Breast epithelium (tissue), 3 donors: ENCODE measurements at regions not wholly inside any gene's neighbourhood (a gene's known extent, or its start where the extent isn't known, plus 50 kb on each side); places are given as distances from the start of the nearest gene placed in this dataset.

Experiments used
- CTCF ChIP-seq, 3 donors: fragments of 450-650 bp; IDR thresholded peaks; one replicate each; pipeline ENCODE4 v1.5.1; 2016 to 2017; ENCODE audit warnings: antibody characterized with exemption in 3 of 3, mild to moderate bottlenecking in 3 of 3, moderate library complexity in 3 of 3
- POLR2A ChIP-seq: fragments of 450-650 bp; IDR thresholded peaks from one replicate; pipeline ENCODE4 v1.6.1; 2016; ENCODE audit warnings: antibody characterized with exemption, mild to moderate bottlenecking, moderate library complexity

GRCh38 chr13:57409121-57409520 lies 222.4 kb upstream of the PCDH17 start:
- TF ChIP-seq CTCF (IDR thresholded peaks at IDR 0.05) (no peak), POLR2A (no peak)
